ENCODE measurements at regions not wholly inside any gene's neighbourhood (a gene's known extent, or its start where the extent isn't known, plus 50 kb on each side); places are given as distances from the start of the nearest gene placed in this dataset.
"Not testable (repeated sequence)": the region's sequence is repeated elsewhere in the genome, so short reads cannot be mapped to it uniquely, and the experiment has no call there.

- Histone ChIP-seq H3K4me1 (peaks cover 0 to 7% (median 3%) of the 10 kb centered on the region in 4 donors), H3K4me3 (no peak overlapping the region), H3K36me3 (no peaks in the 10 kb centered on the region), H3K27ac (no peak overlapping the region), H3K27me3 (no peaks in the 10 kb centered on the region), H3K9me3 (no peaks in the 10 kb centered on the region)
- intact Hi-C loops (cut with DNase I), result no loop called here
- TF ChIP-seq POLR2A (IDR thresholded peaks at IDR 0.05), result no peak
- TF ChIP-seq EP300 (IDR thresholded peaks at IDR 0.05), result no peak
- no peak for TF ChIP-seq POLR2AphosphoS5 (IDR thresholded peaks at IDR 0.05)
- TF ChIP-seq CTCF (IDR thresholded peaks at IDR 0.05), result no peak
- no peak for DNase-seq
- WGBS, 2 donors, result 67 to 87% methylated on average over 3 of the region's 3 CpGs
Observed at GRCh38 chr5:104556957-104557356, 994.4 kb upstream of the NUDT12 start.

GRCh38 chr5:104551628-104552027, 989.0 kb upstream of the NUDT12 start:
- no peak for DNase-seq
- Histone ChIP-seq H3K4me1 (no peaks in the 10 kb centered on the region), H3K36me3 (no peaks in the 10 kb centered on the region), H3K27me3 (no peaks in the 10 kb centered on the region), H3K9me3 (no peaks in the 10 kb centered on the region), H3K27ac (no peak overlapping the region), H3K4me3 (no peak overlapping the region)
- WGBS, 2 donors, result 79 to 81% methylated on average over 3 of the region's 3 CpGs
- no peak for TF ChIP-seq POLR2AphosphoS5 (IDR thresholded peaks at IDR 0.05)
- no peak for TF ChIP-seq EP300 (IDR thresholded peaks at IDR 0.05)
- TF ChIP-seq POLR2A (IDR thresholded peaks at IDR 0.05), result no peak
- no peak for TF ChIP-seq CTCF (IDR thresholded peaks at IDR 0.05)
- intact Hi-C loops (cut with DNase I), result no loop called here

GRCh38 chr5:104546871-104547270, 984.3 kb upstream of the NUDT12 start:
- H3K27me3 ChIP-seq; H3K36me3 ChIP-seq; H3K27ac ChIP-seq; H3K9me3 ChIP-seq; H3K4me1 ChIP-seq; H3K4me3 ChIP-seq; DNase-seq; intact Hi-C loops (cut with DNase I): not testable (repeated sequence)
- WGBS, 2 donors, result 89 to 93% methylated on average over 6 of the region's 6 CpGs

GRCh38 chr5:104541141-104541785, 978.7 kb upstream of the NUDT12 start:
- no peaks in the 10 kb centered on the region for H3K27me3 ChIP-seq
- H3K4me1 ChIP-seq, result peaks cover 0 to 47% (median 16%) of the 10 kb centered on the region in 4 donors
- peak in 3 of 4 donors; percentile 42 to 91 (median 88) for TF ChIP-seq EP300 (IDR thresholded peaks at IDR 0.05)
- TF ChIP-seq CTCF (IDR thresholded peaks at IDR 0.05), result no peak
- no peak for TF ChIP-seq POLR2A (IDR thresholded peaks at IDR 0.05)
- TF ChIP-seq POLR2AphosphoS5 (IDR thresholded peaks at IDR 0.05), result peak; percentile 90 to 98 (median 96)
- H3K4me3 ChIP-seq, result no peak overlapping the region
- H3K9me3 ChIP-seq, result no peaks in the 10 kb centered on the region
- 82 to 91% methylated on average over 1 of the region's 1 CpG for WGBS, 2 donors
- intact Hi-C loops (cut with DNase I), result loop anchor here (5.0 kb wide), 1 partner anchor 106 kb away; no protein-coding TSS in a partner anchor
- no peaks in the 10 kb centered on the region for H3K36me3 ChIP-seq
- H3K27ac ChIP-seq, result peak overlapping the region in 3 of 4 donors; percentile 54 to 74 (median 72)
- DNase-seq, result no peak

- Histone ChIP-seq H3K36me3 (no peaks in the 10 kb centered on the region), H3K9me3 (no peaks in the 10 kb centered on the region), H3K27ac (peak overlapping the region in 3 of 4 donors; percentile 54 to 74 (median 72)), H3K4me1 (peaks cover 0 to 53% (median 20%) of the 10 kb centered on the region in 4 donors), H3K4me3 (no peak overlapping the region), H3K27me3 (no peaks in the 10 kb centered on the region)
- TF ChIP-seq POLR2AphosphoS5 (IDR thresholded peaks at IDR 0.05), result peak in 1 of 4 donors; percentile 15
- no peak for TF ChIP-seq POLR2A (IDR thresholded peaks at IDR 0.05)
- TF ChIP-seq EP300 (IDR thresholded peaks at IDR 0.05), result no peak
- no peak for TF ChIP-seq CTCF (IDR thresholded peaks at IDR 0.05)
- 11 to 43% methylated on average over 1 of the region's 1 CpG for whole genome bisulfite sequencing, 2 donors
- intact Hi-C loops (cut with DNase I), result loop anchor here (5.0 kb wide), 1 partner anchor 107 kb away; no protein-coding TSS in a partner anchor
- DNase-seq, result no peak
Observed at GRCh38 chr5:104540448-104540847, 977.9 kb upstream of the NUDT12 start.

All from sigmoid colon (tissue), 6 donors.